IMR-90 (cell line): ENCODE measurements at regions not wholly inside any gene's neighbourhood (a gene's known extent, or its start where the extent isn't known, plus 50 kb on each side); places are given as distances from the start of the nearest gene placed in this dataset.

ENCODE experiments used
- BHLHE40 ChIP-seq: fragments of 150-350 bp; IDR thresholded peaks from 2 replicates; pipeline ENCODE4 v1.6.1; 2016; ENCODE audit warnings: mild to moderate bottlenecking, low read depth, low read length
- MAFK ChIP-seq: IDR thresholded peaks from 2 replicates; pipeline ENCODE4 v1.6.1; 2012; ENCODE audit warnings: low read depth, low read length, improper control_type of control experiment
- MAZ ChIP-seq: IDR thresholded peaks from 2 replicates; pipeline ENCODE4 v1.6.1; 2012; ENCODE audit warnings: low read depth, mild to moderate bottlenecking, low read length, improper control_type of control experiment, moderate library complexity, borderline replicate concordance
- POLR2A ChIP-seq: IDR thresholded peaks from 2 replicates; pipeline ENCODE4 v1.6.1; 2012; ENCODE audit warnings: mild to moderate bottlenecking, low read depth, low read length
- RAD21 ChIP-seq: IDR thresholded peaks from 2 replicates; pipeline ENCODE4 v1.6.1; 2012; ENCODE audit warnings: low read length, improper control_type of control experiment
- RFX5 ChIP-seq: IDR thresholded peaks from 2 replicates; pipeline ENCODE4 v1.8.0; 2012; ENCODE audit warnings: low read depth, mild to moderate bottlenecking, low read length, moderate library complexity
- TF ChIP-seq, protein P1 (sequence below): conservative IDR thresholded peaks from 2 replicates; pipeline ENCODE4 v1.5.1; 2012; ENCODE audit warnings: mild to moderate bottlenecking, low read depth, low read length, improper control_type of control experiment
- TF ChIP-seq, protein P2 (sequence below): fragments of 150-350 bp; IDR thresholded peaks from 2 replicates; pipeline ENCODE4 v1.6.1; 2017; ENCODE audit warnings: mild to moderate bottlenecking, antibody characterized with exemption, low read length, low read depth

DNA sequence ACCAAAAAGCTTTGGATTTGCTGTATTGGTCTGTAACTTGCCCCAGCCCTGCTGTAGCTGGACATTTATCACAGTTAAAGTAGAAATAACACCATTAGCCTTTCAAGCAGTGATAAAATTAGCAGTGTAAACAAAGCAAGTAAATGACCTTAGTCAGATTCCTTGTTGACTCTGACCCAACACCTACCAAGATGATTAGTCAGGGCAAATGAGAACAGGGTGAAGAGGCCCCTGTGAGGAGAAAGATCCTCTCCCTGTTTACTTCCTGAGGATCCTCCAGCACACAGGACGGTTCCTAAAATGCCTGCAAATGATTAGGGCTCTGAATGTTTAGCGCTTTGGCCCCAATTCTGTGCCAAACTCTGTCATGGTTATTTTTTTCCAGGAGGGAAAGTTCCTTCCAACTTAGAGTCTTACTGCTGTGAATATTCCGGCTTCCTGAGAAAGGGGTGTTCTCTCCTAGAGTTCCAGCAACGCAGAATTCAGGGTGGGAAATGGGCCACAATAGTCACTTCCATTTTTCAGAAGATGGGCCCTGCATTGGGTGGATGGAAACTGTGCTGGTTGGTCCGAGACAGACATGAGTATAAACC, 259.0 kb upstream of the MYOCD start:
- TF ChIP-seq, protein P1, sequence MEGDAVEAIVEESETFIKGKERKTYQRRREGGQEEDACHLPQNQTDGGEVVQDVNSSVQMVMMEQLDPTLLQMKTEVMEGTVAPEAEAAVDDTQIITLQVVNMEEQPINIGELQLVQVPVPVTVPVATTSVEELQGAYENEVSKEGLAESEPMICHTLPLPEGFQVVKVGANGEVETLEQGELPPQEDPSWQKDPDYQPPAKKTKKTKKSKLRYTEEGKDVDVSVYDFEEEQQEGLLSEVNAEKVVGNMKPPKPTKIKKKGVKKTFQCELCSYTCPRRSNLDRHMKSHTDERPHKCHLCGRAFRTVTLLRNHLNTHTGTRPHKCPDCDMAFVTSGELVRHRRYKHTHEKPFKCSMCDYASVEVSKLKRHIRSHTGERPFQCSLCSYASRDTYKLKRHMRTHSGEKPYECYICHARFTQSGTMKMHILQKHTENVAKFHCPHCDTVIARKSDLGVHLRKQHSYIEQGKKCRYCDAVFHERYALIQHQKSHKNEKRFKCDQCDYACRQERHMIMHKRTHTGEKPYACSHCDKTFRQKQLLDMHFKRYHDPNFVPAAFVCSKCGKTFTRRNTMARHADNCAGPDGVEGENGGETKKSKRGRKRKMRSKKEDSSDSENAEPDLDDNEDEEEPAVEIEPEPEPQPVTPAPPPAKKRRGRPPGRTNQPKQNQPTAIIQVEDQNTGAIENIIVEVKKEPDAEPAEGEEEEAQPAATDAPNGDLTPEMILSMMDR = no peak
- TF ChIP-seq RFX5 (no peak), POLR2A (no peak), MAZ (no peak), MAFK (no peak), BHLHE40 (no peak), RAD21 (no peak)
- TF ChIP-seq, protein P2, sequence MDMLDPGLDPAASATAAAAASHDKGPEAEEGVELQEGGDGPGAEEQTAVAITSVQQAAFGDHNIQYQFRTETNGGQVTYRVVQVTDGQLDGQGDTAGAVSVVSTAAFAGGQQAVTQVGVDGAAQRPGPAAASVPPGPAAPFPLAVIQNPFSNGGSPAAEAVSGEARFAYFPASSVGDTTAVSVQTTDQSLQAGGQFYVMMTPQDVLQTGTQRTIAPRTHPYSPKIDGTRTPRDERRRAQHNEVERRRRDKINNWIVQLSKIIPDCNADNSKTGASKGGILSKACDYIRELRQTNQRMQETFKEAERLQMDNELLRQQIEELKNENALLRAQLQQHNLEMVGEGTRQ = no peak
